AG04449 (cell line): ENCODE measurements at regions not wholly inside any gene's neighbourhood (a gene's known extent, or its start where the extent isn't known, plus 50 kb on each side); places are given as distances from the start of the nearest gene placed in this dataset.

ENCODE experiments used
- CTCF ChIA-PET: fragments of 350-600 bp; formaldehyde crosslinking; extraction: SDS; loops from one replicate; lab custom pipeline; 2021; ENCODE audit warnings: antibody characterized with exemption; lab: Yijun Ruan, JAX
- POLR2A ChIA-PET: fragments of 400-600, 350-600 bp; formaldehyde crosslinking; extraction: SDS; loops from one replicate; lab custom pipeline; 2020; ENCODE audit warnings: antibody characterized with exemption, inconsistent platforms; lab: Yijun Ruan, JAX
- DNase-seq: peaks from one replicate; pipeline ENCODE4 v3.0.0-alpha.2; 2010; ENCODE audit warnings: low read depth, low spot score
- H3K4me3 ChIP-seq: 2 replicates; pipeline ENCODE4 v1.5.1; 2011; ENCODE audit warnings: low read depth, mild to moderate bottlenecking, control low read depth, low read length
- TF ChIP-seq, protein P1 (sequence below): IDR thresholded peaks from one replicate; pipeline ENCODE4 v1.5.1; 2011; ENCODE audit warnings: mild to moderate bottlenecking, moderate library complexity, low read length, control low read depth, inconsistent platforms; ENCODE audit not compliant: insufficient read depth; ENCODE audit errors: missing control alignments

DNA sequence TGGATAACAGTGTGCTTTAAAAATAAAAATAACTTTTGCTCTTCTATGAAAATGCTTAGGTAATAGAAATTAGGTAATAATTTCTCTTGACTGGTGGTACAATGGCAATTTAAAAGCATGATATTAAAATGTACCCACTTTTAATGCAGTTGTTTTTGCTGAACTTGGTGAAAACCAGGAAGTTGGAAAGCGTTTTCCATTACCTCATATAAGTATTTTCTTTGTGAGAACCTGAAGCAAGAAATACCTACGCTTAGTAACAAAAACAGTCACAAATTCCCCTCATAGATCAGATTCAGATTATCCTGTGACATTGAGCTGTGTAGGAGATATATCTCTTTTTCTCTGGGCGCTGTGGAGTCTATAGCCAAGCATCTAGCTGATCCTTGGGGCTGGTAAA lies 689.0 kb upstream of the FZD8 start:
- CTCF ChIA-PET = no interaction called here
- DNase-seq = no peak
- TF ChIP-seq, protein P1, sequence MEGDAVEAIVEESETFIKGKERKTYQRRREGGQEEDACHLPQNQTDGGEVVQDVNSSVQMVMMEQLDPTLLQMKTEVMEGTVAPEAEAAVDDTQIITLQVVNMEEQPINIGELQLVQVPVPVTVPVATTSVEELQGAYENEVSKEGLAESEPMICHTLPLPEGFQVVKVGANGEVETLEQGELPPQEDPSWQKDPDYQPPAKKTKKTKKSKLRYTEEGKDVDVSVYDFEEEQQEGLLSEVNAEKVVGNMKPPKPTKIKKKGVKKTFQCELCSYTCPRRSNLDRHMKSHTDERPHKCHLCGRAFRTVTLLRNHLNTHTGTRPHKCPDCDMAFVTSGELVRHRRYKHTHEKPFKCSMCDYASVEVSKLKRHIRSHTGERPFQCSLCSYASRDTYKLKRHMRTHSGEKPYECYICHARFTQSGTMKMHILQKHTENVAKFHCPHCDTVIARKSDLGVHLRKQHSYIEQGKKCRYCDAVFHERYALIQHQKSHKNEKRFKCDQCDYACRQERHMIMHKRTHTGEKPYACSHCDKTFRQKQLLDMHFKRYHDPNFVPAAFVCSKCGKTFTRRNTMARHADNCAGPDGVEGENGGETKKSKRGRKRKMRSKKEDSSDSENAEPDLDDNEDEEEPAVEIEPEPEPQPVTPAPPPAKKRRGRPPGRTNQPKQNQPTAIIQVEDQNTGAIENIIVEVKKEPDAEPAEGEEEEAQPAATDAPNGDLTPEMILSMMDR = no peak
- no peak overlapping the region for H3K4me3 ChIP-seq
- POLR2A ChIA-PET = no interaction called here

GRCh38 chr10:36325815-36326214 lies 683.7 kb upstream of the FZD8 start:
- POLR2A ChIA-PET = no interaction called here
- DNase-seq = no peak
- CTCF ChIA-PET = no interaction called here
- H3K4me3 ChIP-seq = no peak overlapping the region
- TF ChIP-seq, protein P1 = no peak

- ChIA-PET POLR2A (no interaction called here), CTCF (no interaction called here)
- no peak for DNase-seq
- no peak overlapping the region for H3K4me3 ChIP-seq
- TF ChIP-seq, protein P1 = no peak
Measured at GRCh38 chr10:36324831-36325230, 682.7 kb upstream of the FZD8 start.

- ChIA-PET CTCF (no interaction called here), POLR2A (no interaction called here)
- H3K4me3 ChIP-seq = no peak overlapping the region
- TF ChIP-seq, protein P1 = no peak
- no peak for DNase-seq
Measured at GRCh38 chr10:36313142-36313541, 671.0 kb upstream of the FZD8 start.

DNA sequence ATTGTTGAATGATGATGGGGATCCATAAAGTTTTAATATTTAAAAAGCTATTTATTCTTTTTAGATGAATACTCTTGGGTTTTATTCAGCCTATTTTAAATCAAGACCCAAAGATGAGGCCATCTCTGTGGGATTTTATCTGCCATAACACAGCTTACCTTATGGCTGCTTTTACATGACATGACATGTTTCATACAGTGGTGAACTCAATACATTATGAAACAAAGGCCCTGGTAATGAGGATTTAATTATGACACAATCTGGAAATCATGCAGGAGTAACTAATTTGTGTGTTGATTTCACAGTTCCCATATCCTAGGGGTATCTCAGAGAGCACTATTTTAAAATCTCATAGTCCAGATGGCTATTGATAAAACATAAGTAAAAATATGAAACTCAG lies 661.8 kb upstream of the FZD8 start:
- no peak overlapping the region for H3K4me3 ChIP-seq
- ChIA-PET CTCF (no interaction called here), POLR2A (no interaction called here)
- no peak for DNase-seq
- TF ChIP-seq, protein P1 = no peak

DNA sequence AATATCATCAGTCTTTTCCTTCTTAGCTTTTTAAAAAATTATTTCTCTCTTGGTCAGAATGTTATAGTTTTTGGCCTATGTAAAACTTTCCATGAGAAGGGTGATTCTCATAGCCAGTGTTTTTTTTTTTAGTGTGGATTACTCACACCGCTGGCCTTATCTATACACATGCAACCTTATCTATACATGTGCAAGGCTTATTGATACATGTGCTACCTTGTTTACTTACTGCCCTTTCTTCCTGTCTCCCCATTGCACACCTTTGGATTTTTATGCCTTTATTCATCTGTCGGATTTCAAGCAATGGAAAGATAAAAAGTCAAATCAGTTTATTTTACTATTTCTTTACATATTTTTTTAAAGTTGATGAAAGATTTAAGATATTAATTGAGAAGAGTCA lies 660.0 kb upstream of the FZD8 start:
- TF ChIP-seq, protein P1 = no peak
- no peak for DNase-seq
- ChIA-PET CTCF (no interaction called here), POLR2A (no interaction called here)
- H3K4me3 ChIP-seq = no peak overlapping the region
